GM19372 (cell line): ENCODE measurements at regions not wholly inside any gene's neighbourhood (a gene's known extent, or its start where the extent isn't known, plus 50 kb on each side); places are given as distances from the start of the nearest gene placed in this dataset.

Source experiments
- ATAC-seq: cut with Tn5 transposase; IDR thresholded peaks from one replicate; pipeline ENCODE4 v1.9.1; 2021; ENCODE audit warnings: mild to moderate bottlenecking, low read depth, moderate library complexity; ENCODE audit not compliant: unreplicated experiment

GRCh38 chr10:78947226-78947625, 121.5 kb upstream of the ZMIZ1 start:
- no peak for ATAC-seq

DNA sequence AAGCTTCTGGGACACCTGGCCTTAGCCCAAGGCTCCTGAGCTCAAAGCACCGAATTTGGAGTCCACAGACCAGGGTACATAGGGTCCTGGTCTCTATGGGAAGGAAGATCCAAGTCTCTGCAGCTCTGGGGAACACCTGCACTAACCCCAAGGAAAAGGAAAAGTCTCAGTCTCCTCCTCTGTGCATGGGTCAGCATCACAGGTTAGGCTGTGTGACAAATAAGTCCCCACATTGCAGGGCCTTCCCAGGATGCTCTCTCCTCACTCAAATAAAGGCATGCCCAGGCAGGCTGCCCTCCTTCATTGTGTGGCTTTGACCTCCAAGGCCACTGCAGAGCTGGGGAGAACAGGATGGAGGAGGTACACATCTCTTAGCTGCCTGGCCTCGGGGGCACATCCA, 121.0 kb upstream of the ZMIZ1 start:
- ATAC-seq = no peak

- ATAC-seq = no peak
Observed at GRCh38 chr10:78948621-78949030, 120.1 kb upstream of the ZMIZ1 start.

DNA sequence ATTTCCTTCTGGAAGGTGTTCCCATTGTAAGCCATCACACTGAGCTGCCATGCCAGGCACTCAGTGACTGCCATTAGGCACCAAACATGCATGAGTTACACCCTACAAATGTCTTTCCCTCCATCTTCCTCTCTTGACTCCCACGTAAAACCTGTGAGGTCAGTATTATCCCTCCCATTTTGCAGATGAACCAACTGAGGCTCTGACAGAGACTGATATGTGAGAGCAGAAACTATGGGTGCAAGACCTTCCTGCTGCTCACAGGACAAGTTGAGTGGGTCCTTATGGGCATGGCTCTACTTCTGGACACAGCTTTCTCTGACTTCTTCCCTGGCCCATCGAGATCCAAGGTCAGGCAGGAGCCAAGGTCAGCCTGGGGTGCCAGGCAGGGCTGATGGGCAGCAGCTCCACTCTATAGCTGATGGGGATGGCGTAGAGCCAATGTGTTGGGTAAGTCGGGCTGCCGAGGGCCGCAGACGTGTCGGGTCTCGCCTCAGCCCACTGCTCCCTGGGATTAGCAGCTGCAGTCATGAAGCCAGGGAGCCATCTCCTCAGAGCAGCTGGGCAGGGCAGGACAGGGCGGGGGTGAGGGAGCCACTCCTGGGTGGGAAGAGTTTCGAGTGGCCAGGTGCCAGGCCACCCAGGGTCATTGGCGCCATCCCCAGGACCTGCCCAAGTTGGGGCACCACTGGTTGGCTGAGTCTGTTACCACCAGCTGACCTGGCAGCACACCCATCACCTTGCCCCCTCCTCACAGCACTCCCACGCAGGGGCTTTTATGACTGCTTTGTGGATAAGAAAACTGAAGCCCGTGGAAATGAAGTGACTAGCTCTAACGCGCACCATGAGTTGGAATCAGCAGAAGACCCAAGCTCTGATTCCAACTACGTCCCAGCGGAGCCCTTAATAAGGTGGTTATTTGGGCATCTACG, 117.8 kb upstream of the ZMIZ1 start:
- no peak for ATAC-seq

- ATAC-seq = no peak
Observed at GRCh38 chr10:78952030-78952429, 116.7 kb upstream of the ZMIZ1 start.

GRCh38 chr10:78952686-78953085, 116.1 kb upstream of the ZMIZ1 start:
- ATAC-seq = no peak

- no peak for ATAC-seq
Observed at GRCh38 chr10:78953113-78953798, 115.5 kb upstream of the ZMIZ1 start.

DNA sequence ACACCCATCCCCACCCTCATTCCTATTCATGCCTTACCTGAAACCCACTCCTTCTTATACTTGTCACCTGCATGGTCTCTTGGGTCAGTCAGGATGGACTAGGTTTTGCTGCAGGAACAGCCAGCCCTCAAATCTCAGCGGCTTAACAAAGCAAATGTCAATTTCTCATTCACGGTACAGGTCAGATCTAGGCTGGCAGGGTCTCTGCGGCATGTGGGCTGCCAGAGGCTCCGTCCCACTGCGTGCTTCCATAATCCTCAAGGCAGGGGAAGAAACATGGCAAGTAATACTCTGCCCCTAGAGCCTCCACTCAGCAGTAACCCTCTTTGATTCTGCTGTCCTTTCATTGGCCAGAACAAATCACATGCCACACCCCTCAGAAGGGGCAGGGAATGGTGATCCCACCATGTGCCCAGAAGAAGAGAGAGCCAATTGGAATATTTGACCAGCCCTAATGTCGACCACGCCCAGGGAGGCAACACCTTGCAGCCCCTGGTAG, 114.9 kb upstream of the ZMIZ1 start:
- no peak for ATAC-seq

DNA sequence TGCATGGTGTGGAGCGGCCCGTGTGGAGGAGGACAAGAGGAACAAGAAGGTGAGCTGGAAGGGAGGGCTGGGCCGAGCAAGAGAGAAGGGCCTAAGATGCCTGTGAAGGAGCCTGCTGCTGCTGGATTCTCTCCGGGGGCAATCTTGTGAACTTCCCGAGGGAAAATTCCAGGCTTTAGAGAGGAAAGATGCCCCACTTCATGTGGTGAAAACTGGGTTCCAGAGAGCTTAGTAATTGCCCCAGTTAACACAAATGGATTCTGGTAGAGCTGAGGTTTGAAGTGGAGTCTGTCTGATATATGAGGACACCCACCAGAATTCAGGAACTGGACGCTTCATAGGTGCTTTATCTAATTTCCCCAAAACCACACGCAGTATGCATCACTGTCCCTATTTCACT, 114.1 kb upstream of the ZMIZ1 start:
- ATAC-seq = no peak

GRCh38 chr10:78955206-78955605, 113.6 kb upstream of the ZMIZ1 start:
- no peak for ATAC-seq

DNA sequence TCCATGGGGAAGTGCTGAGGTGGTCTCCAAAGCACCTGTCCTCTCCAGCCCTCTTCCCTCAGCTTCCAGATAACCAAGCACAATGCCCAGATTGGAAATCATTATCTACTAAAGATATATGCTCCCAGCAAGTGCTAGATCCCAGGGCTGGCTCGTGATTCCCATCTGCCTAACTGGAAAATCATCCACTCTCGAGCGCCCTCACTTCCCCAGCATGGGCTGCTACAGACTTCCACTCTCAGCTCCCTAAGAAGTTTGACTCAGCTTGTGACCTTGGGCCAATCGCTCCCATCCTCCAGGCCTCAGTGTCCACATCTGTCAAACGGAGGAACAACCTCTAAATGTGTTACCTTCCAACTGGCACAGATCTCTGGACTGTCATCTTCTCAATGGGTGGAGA, 112.4 kb upstream of the ZMIZ1 start:
- no peak for ATAC-seq

DNA sequence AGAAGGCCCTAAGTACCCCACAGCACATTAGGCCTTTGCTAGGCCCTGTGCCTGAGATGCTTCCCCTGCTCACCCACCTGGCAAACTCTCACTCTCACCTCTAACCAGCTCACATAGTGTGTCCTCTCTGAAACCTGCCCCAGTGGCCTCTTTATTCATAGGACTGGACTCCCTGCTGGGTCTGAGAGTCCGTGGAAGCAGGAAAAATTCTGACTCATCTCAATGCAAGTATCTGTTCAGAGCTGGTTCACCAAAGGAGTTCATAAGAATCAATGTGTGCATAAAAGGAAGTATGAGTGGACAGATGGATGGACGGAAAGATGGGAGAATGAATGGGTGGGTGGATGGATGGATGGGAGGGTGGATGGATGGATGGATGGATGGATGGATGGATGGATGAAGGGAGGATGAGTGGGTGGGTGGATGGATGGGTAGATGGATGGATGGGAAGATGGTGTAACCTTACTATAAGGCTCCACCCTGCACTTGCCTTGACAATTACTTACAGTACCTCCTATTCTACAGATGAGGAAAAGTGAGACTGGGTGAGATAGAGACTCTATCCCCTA, 111.2 kb upstream of the ZMIZ1 start:
- no peak for ATAC-seq

DNA sequence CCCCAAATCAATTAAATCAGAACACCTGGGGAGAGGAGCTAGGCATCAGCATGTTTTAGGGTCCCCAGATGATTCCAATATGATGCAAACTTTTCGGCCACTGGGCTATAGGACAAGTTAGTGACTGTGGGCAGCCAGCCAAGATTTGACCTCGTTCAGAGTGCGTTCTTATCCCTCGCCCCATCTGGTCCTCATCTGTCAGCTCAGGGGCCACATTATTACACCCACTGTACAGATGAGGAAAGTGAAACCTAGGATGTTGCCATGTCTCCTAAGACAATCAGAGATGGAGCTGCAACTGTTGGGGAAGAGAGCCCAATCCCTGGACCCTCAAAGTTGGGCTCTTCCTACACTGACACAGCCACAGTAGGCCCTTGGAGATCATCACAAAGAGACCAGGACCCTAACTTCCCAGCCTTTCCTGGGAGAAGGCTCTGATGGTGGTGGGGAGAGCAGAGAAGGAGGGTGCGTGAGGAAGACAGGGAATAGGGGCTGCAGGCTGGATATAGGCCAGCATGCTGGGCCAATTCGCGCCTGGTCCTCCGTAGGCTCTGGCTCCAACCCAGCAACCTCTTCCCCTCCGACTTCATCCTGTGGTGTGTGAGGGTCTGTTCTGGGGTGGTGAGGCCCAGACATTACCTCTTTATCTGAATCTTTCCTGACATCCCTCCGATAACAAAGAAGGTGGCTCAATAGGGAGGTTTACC, 109.4 kb upstream of the ZMIZ1 start:
- ATAC-seq = no peak

GRCh38 chr10:78959924-78960285, 108.9 kb upstream of the ZMIZ1 start:
- ATAC-seq = no peak

DNA sequence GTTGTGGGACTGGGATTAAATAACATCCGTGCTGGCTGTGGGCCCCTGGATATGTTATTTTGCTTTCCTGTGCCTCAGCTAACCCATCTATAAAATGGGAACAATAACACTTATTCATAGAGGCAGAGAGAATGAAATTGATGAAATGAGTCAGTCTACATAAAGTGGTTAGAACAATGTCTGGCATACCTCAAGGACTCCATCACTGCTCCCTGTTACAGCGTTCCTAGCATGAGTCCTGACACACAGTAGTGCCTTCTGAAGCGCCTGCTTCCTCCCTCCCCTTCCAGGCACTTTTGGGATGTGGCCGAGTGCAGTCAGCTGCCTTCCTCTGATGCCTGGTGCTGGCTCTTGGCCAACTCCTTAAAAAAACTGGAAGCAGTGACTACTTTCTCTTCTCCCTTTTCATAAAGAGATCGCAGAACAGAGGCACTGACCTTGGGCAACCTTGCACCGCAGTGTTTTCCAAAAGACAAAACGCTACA, 108.4 kb upstream of the ZMIZ1 start:
- no peak for ATAC-seq

GRCh38 chr10:78961760-78962159, 107.0 kb upstream of the ZMIZ1 start:
- no peak for ATAC-seq

DNA sequence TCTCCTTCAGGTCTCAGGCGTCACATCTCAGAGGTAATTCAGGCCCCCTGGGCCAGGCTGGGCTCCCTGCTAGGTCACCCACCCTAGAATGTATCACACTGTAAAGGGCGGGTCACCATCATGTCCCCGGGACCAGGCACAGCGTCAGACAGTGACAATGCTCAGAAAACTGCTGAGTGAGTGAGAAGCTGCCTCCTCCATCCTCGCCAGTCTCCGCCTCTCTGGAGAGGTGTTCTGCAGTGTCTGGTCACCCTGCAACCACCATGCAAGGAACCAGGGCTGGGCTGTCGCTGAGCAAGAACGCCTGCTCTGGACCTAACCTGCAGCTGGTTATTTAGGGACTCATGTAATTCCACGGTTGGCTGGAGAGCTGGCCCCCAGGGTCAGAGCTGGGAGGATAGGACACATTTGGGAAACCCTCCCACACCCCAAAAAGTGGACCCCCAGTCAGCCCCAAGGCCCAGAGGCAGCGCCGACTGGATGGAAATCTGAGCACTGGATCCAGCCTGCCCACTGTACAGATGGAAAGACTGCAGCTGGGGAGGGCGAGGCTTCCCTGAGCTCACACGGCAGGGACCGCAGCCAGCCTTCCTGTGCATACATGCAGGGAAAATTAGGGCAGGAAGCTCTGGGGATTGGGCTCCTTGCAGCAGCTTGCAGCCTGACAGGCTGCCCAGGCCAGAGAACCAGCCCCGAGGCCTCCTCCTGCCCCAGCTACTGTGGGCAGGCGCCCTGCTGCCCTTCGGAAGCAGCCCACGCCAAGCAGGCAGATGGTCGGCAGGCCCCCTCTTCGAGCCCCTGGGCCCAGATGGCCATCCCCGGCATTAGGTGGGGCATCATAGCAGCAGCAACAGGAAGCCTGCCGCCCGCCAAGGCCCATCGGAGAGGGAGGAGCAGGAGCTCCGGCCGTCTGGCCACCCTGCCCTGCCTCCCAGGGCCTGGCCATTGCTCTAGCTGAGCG, 105.4 kb upstream of the ZMIZ1 start:
- ATAC-seq = no peak

- no peak for ATAC-seq
Observed at GRCh38 chr10:78964274-78964951, 104.4 kb upstream of the ZMIZ1 start.
